ENCODE measurements at regions not wholly inside any gene's neighbourhood (a gene's known extent, or its start where the extent isn't known, plus 50 kb on each side); places are given as distances from the start of the nearest gene placed in this dataset.
"Not testable (repeated sequence)": the region's sequence is repeated elsewhere in the genome, so short reads cannot be mapped to it uniquely, and the experiment has no call there.

DNA sequence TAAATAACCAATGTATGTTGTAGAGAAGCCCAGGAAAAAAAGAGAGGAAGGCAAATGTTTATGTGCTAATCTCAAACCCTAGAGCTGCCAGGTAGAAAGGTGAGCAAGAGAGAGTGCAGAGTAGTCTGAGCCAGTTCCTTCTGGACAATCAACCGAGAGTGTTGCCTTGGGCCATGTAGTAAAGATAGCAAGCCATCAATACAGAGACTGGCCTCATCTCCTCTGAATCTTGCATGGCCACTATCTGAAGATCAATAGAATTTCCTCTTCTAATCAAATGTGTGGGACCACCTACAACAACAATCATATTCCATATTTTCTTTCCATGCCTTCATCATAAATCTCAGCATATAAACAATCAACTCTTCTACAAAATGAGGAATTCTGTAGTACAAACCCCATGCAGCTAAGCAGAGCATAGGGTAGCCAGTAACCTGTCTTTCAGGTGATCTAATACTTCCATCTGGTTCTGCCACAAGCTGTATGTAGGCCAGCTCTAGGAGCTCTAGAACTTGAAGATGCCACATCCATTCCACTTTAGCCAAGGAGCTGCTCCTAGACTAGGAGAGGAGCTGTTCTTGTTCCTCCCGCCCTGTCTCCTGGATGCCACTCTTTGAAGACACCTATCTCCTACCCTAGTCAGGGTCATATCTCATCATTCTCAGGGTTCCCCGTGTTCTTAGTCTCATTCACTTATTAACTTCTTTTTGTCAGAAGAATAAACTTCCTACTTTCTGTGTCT, 75.8 kb upstream of the SLC38A4 start:
- TF ChIP-seq JUND (IDR thresholded peaks at IDR 0.05; ENCODE audit: low read depth), result no peak
- in situ Hi-C loops (cut with HindIII; ENCODE audit: low pct_unique_long_range_greater_than_20kb, low sequenced_read_pairs), result no loop called here
- no peak for DNase-seq (ENCODE audit: low read depth in 1 of 2, low spot score in 1 of 2)

- DNase-seq (ENCODE audit: low read depth in 1 of 2, low spot score in 1 of 2), result no peak
- TF ChIP-seq JUND (IDR thresholded peaks at IDR 0.05; ENCODE audit: low read depth), result no peak
- in situ Hi-C loops (cut with HindIII; ENCODE audit: low pct_unique_long_range_greater_than_20kb, low sequenced_read_pairs), result no loop called here
Measured at GRCh38 chr12:46903058-46903457, 77.3 kb upstream of the SLC38A4 start.

- in situ Hi-C loops (cut with HindIII; ENCODE audit: low pct_unique_long_range_greater_than_20kb, low sequenced_read_pairs), result no loop called here
- no peak for DNase-seq (ENCODE audit: low read depth in 1 of 2, low spot score in 1 of 2)
- no peak for TF ChIP-seq JUND (IDR thresholded peaks at IDR 0.05; ENCODE audit: low read depth)
Measured at GRCh38 chr12:46904406-46905238, 78.8 kb upstream of the SLC38A4 start.

- DNase-seq (ENCODE audit: low read depth in 1 of 2, low spot score in 1 of 2); in situ Hi-C loops (cut with HindIII; ENCODE audit: low pct_unique_long_range_greater_than_20kb, low sequenced_read_pairs): not testable (repeated sequence)
Measured at GRCh38 chr12:46905239-46905627, 79.4 kb upstream of the SLC38A4 start.

- TF ChIP-seq JUND (IDR thresholded peaks at IDR 0.05; ENCODE audit: low read depth), result no peak
- no peak for DNase-seq (ENCODE audit: low read depth in 1 of 2, low spot score in 1 of 2)
- in situ Hi-C loops (cut with HindIII; ENCODE audit: low pct_unique_long_range_greater_than_20kb, low sequenced_read_pairs), result no loop called here
Measured at GRCh38 chr12:46907791-46908190, 82.0 kb upstream of the SLC38A4 start.

GRCh38 chr12:46908236-46908935, 82.6 kb upstream of the SLC38A4 start:
- no peak for TF ChIP-seq JUND (IDR thresholded peaks at IDR 0.05; ENCODE audit: low read depth)
- in situ Hi-C loops (cut with HindIII; ENCODE audit: low pct_unique_long_range_greater_than_20kb, low sequenced_read_pairs), result no loop called here
- DNase-seq (ENCODE audit: low read depth in 1 of 2, low spot score in 1 of 2), result no peak

DNA sequence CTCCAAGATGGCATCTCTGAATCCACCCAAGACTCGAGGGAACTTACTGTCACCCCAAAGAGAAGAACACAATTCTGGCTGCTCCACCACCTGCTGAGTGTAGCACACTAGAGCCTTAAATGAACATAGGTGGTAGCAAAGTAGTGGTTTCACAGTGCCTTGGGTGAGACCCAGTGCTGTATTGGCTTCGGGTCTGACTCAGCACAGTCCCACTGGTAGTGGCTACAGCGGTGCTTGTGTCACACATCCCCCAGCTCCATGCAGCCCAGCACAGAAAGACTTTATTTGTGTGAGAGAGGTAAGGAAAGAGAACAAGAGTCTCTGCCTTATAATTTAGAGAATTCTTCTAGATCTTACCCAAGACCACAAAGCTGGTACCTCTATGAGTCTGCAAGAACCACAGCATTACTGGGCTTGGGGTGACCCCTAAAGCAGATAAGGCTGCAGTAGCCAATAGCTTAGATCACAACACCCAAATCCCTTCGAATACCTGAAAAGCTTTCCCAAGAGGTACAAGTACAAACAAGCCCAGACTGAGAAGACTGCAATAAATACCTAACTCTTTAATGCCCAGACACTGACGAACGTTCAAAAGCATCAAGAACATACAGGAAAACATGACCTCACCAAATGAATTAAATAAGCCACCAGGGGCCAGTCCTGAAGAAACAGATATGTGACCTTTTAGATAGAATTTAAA, 83.3 kb upstream of the SLC38A4 start:
- TF ChIP-seq JUND (IDR thresholded peaks at IDR 0.05; ENCODE audit: low read depth), result no peak
- in situ Hi-C loops (cut with HindIII; ENCODE audit: low pct_unique_long_range_greater_than_20kb, low sequenced_read_pairs), result no loop called here
- no peak for DNase-seq (ENCODE audit: low read depth in 1 of 2, low spot score in 1 of 2)

DNA sequence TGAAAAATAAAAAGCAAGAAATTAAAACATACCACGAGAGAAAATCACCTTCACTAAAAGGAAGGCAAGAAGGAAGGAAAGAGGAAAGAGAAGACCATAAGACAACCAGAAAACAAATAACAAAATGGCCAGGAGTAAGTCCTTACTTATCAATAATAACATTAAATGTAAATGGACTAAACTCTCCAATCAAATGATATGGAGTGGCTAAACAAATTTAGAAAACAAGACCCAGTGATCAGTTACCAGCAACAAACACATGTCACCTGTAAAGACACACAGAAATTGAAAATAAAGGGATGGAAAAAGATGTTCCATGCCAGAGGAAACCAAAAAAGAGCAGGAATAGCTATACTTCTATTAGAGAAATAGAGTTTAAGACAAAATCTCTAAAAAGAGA, 85.0 kb upstream of the SLC38A4 start:
- in situ Hi-C loops (cut with HindIII; ENCODE audit: low pct_unique_long_range_greater_than_20kb, low sequenced_read_pairs), result no loop called here
- DNase-seq (ENCODE audit: low read depth in 1 of 2, low spot score in 1 of 2), result no peak
- no peak for TF ChIP-seq JUND (IDR thresholded peaks at IDR 0.05; ENCODE audit: low read depth)

GRCh38 chr12:46914336-46914735, 88.5 kb upstream of the SLC38A4 start:
- no peak for DNase-seq (ENCODE audit: low read depth in 1 of 2, low spot score in 1 of 2)
- no peak for TF ChIP-seq JUND (IDR thresholded peaks at IDR 0.05; ENCODE audit: low read depth)
- in situ Hi-C loops (cut with HindIII; ENCODE audit: low pct_unique_long_range_greater_than_20kb, low sequenced_read_pairs), result no loop called here

GRCh38 chr12:46915082-46915481, 89.3 kb upstream of the SLC38A4 start:
- DNase-seq (ENCODE audit: low read depth in 1 of 2, low spot score in 1 of 2), result no peak
- TF ChIP-seq JUND (IDR thresholded peaks at IDR 0.05; ENCODE audit: low read depth), result no peak
- in situ Hi-C loops (cut with HindIII; ENCODE audit: low pct_unique_long_range_greater_than_20kb, low sequenced_read_pairs), result no loop called here

- DNase-seq (ENCODE audit: low read depth in 1 of 2, low spot score in 1 of 2), result no peak
- no peak for TF ChIP-seq JUND (IDR thresholded peaks at IDR 0.05; ENCODE audit: low read depth)
- in situ Hi-C loops (cut with HindIII; ENCODE audit: low pct_unique_long_range_greater_than_20kb, low sequenced_read_pairs), result no loop called here
Measured at GRCh38 chr12:46915836-46916235, 90.0 kb upstream of the SLC38A4 start.

- peak in 1 of 2 experiments; percentile 29 for DNase-seq (ENCODE audit: low read depth in 1 of 2, low spot score in 1 of 2)
- in situ Hi-C loops (cut with HindIII; ENCODE audit: low pct_unique_long_range_greater_than_20kb, low sequenced_read_pairs), result no loop called here
- no peak for TF ChIP-seq JUND (IDR thresholded peaks at IDR 0.05; ENCODE audit: low read depth)
Measured at GRCh38 chr12:46916796-46917419, 91.1 kb upstream of the SLC38A4 start.

All from T47D (cell line).